ENCODE measurements at regions not wholly inside any gene's neighbourhood (a gene's known extent, or its start where the extent isn't known, plus 50 kb on each side); places are given as distances from the start of the nearest gene placed in this dataset.
A peak's percentile ranks its signal among the peaks of the same experiment; 100 is the strongest.

DNA sequence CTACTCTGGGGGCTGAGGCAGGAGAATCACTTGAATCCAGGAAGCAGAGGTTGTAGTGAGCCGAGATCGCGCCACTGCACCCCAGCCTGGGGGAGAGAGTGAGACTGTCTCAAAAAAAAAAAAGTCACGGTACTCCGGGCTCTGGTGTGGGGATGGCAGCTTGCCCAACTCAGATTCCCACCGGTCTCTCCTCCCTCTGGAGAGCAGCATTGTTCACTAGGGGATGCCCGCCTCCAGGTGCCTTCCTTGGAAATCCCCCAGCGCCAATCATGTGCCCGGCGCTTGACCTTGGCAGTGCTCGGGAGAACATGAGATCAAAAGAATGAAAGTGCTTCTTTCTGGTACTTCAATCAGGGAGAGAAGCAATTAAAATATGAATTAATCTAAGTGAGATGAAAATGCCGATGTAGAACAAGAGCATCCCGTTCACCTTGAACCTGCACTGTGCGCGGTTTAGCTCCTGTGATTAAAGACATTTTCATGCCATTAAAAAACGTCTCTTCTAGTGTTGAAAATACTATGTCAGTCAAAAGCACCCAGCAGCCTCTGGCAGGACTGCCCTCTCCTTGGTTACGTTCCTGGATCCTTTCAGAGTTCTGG lies 1127.3 kb upstream of the AUTS2 start:
- FAIRE-seq: no peak
- H3K27ac ChIP-seq (ENCODE audit: low read depth, low read length): no peak overlapping the region
- no peak overlapping the region for H3K9ac ChIP-seq (ENCODE audit: low read length)
- H3K4me1 Mint-ChIP-seq (ENCODE audit: low read depth, unreplicated experiment): no peaks in the 10 kb centered on the region
- no peak for DNase-seq (ENCODE audit: low read depth)
- H3K4me2 ChIP-seq (ENCODE audit: low read length): peak overlapping the region; percentile 26
- no peak overlapping the region for H3K27ac Mint-ChIP-seq (ENCODE audit: unreplicated experiment)
- H3K4me3 Mint-ChIP-seq (ENCODE audit: unreplicated experiment): no peak overlapping the region
- H2AFZ ChIP-seq (ENCODE audit: low read depth, low read length): no peak overlapping the region
- no peaks in the 10 kb centered on the region for H3K27me3 ChIP-seq (ENCODE audit: insufficient read depth, low read length)
- H3K9me3 ChIP-seq (ENCODE audit: insufficient read depth, low read depth, low read length): peaks cover 2% of the 10 kb centered on the region
- no peak overlapping the region for H3K4me3 ChIP-seq (ENCODE audit: insufficient read depth, low read depth, low read length)
- no peak for TF ChIP-seq EZH2 (IDR thresholded peaks at IDR 0.05; ENCODE audit: insufficient read depth, low read length)
- TF ChIP-seq CTCF (IDR thresholded peaks at IDR 0.05; ENCODE audit: insufficient read depth, low read depth, low read length): no peak
- H4K20me1 ChIP-seq (ENCODE audit: insufficient read depth, low read length): no peaks in the 10 kb centered on the region
- no peaks in the 10 kb centered on the region for H3K79me2 ChIP-seq (ENCODE audit: insufficient read depth, low read length)
- peaks cover 23% of the 10 kb centered on the region for H3K9me3 Mint-ChIP-seq (ENCODE audit: unreplicated experiment)
- H3K36me3 ChIP-seq (ENCODE audit: insufficient read depth, low read length): no peaks in the 10 kb centered on the region
- H3K4me1 ChIP-seq (ENCODE audit: insufficient read depth, low read length): no peaks in the 10 kb centered on the region
- no peaks in the 10 kb centered on the region for H3K27me3 Mint-ChIP-seq (ENCODE audit: low read depth, unreplicated experiment)
- no peaks in the 10 kb centered on the region for H3K36me3 Mint-ChIP-seq (ENCODE audit: low read depth, unreplicated experiment)

GRCh38 chr7:68472688-68473087 lies 1125.6 kb upstream of the AUTS2 start:
- peaks cover 23% of the 10 kb centered on the region for H3K9me3 Mint-ChIP-seq (ENCODE audit: unreplicated experiment)
- Histone ChIP-seq H3K9me3 (ENCODE audit: insufficient read depth, low read depth, low read length) (peaks cover 2% of the 10 kb centered on the region), H3K4me1 (ENCODE audit: insufficient read depth, low read length) (no peaks in the 10 kb centered on the region), H3K27ac (ENCODE audit: low read depth, low read length) (no peak overlapping the region), H3K4me3 (ENCODE audit: insufficient read depth, low read depth, low read length) (no peak overlapping the region), H4K20me1 (ENCODE audit: insufficient read depth, low read length) (no peaks in the 10 kb centered on the region), H3K9ac (ENCODE audit: low read length) (no peak overlapping the region), H2AFZ (ENCODE audit: low read depth, low read length) (no peak overlapping the region), H3K4me2 (ENCODE audit: low read length) (no peak overlapping the region), H3K27me3 (ENCODE audit: insufficient read depth, low read length) (no peaks in the 10 kb centered on the region), H3K79me2 (ENCODE audit: insufficient read depth, low read length) (no peaks in the 10 kb centered on the region), H3K36me3 (ENCODE audit: insufficient read depth, low read length) (no peaks in the 10 kb centered on the region)
- FAIRE-seq (no peak), DNase-seq (ENCODE audit: low read depth) (no peak)
- no peaks in the 10 kb centered on the region for H3K36me3 Mint-ChIP-seq (ENCODE audit: low read depth, unreplicated experiment)
- no peak overlapping the region for H3K4me3 Mint-ChIP-seq (ENCODE audit: unreplicated experiment)
- no peaks in the 10 kb centered on the region for H3K27me3 Mint-ChIP-seq (ENCODE audit: low read depth, unreplicated experiment)
- TF ChIP-seq EZH2 (IDR thresholded peaks at IDR 0.05; ENCODE audit: insufficient read depth, low read length) (no peak), CTCF (IDR thresholded peaks at IDR 0.05; ENCODE audit: insufficient read depth, low read depth, low read length) (no peak)
- H3K4me1 Mint-ChIP-seq (ENCODE audit: low read depth, unreplicated experiment): no peaks in the 10 kb centered on the region
- no peak overlapping the region for H3K27ac Mint-ChIP-seq (ENCODE audit: unreplicated experiment)

DNA sequence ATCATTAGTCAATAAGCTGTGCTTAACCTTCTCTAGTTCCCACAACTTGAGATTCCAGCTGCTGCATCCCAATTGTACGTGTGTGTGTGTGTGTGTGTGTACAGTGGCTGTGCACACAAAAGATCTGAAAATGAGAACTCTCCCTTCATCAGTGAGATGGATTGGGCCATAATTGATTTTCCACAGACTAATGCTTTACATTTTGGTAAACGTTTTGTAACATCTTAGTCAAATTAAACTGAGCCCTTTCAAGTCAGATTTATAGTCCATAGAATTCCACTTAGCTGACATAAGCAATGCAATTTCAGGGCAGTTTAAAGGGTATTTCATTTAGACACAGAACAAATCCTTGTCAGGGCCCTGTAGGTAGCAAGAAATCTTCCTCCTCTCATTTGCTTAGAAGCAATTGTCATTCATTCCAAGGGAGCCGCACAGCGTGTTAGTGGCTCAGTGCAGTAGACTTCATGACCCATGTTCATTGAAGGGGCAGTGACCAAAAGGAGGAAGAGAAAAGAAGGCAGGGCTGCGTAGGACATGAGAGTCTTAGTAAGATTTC lies 1123.5 kb upstream of the AUTS2 start:
- Mint-ChIP-seq H3K27ac (ENCODE audit: unreplicated experiment) (no peak overlapping the region), H3K27me3 (ENCODE audit: low read depth, unreplicated experiment) (no peaks in the 10 kb centered on the region), H3K9me3 (ENCODE audit: unreplicated experiment) (peaks cover 23% of the 10 kb centered on the region), H3K4me3 (ENCODE audit: unreplicated experiment) (no peak overlapping the region), H3K36me3 (ENCODE audit: low read depth, unreplicated experiment) (no peaks in the 10 kb centered on the region), H3K4me1 (ENCODE audit: low read depth, unreplicated experiment) (no peaks in the 10 kb centered on the region)
- Histone ChIP-seq H3K27me3 (ENCODE audit: insufficient read depth, low read length) (no peaks in the 10 kb centered on the region), H3K4me3 (ENCODE audit: insufficient read depth, low read depth, low read length) (no peak overlapping the region), H3K79me2 (ENCODE audit: insufficient read depth, low read length) (no peaks in the 10 kb centered on the region), H3K27ac (ENCODE audit: low read depth, low read length) (no peak overlapping the region), H3K9ac (ENCODE audit: low read length) (no peak overlapping the region), H4K20me1 (ENCODE audit: insufficient read depth, low read length) (no peaks in the 10 kb centered on the region), H3K4me1 (ENCODE audit: insufficient read depth, low read length) (no peaks in the 10 kb centered on the region), H3K36me3 (ENCODE audit: insufficient read depth, low read length) (no peaks in the 10 kb centered on the region), H2AFZ (ENCODE audit: low read depth, low read length) (no peak overlapping the region), H3K9me3 (ENCODE audit: insufficient read depth, low read depth, low read length) (no peaks in the 10 kb centered on the region), H3K4me2 (ENCODE audit: low read length) (no peak overlapping the region)
- TF ChIP-seq CTCF (IDR thresholded peaks at IDR 0.05; ENCODE audit: insufficient read depth, low read depth, low read length) (no peak), EZH2 (IDR thresholded peaks at IDR 0.05; ENCODE audit: insufficient read depth, low read length) (no peak)
- no peak for FAIRE-seq
- DNase-seq (ENCODE audit: low read depth): no peak

All from astrocyte (in vitro differentiated cells and primary cell).